ENCODE measurements at regions not wholly inside any gene's neighbourhood (a gene's known extent, or its start where the extent isn't known, plus 50 kb on each side); places are given as distances from the start of the nearest gene placed in this dataset.

GRCh38 chr14:81682134-81682533 lies 148.5 kb upstream of the SEL1L start:
- Mint-ChIP-seq H3K27ac (no peak overlapping the region), H3K4me3 (no peak overlapping the region), H3K4me1 (no peaks in the 10 kb centered on the region), H3K36me3 (ENCODE audit: low read depth) (no peaks in the 10 kb centered on the region), H3K27me3 (peaks cover 1% of the 10 kb centered on the region), H3K9me3 (peaks cover 2% of the 10 kb centered on the region)
- DNase-seq, result no peak
- intact Hi-C loops (cut with micrococcal nuclease), result no loop called here

- Mint-ChIP-seq H3K27me3 (peaks cover 1% of the 10 kb centered on the region), H3K27ac (no peak overlapping the region), H3K4me3 (no peak overlapping the region), H3K4me1 (no peaks in the 10 kb centered on the region), H3K36me3 (ENCODE audit: low read depth) (no peaks in the 10 kb centered on the region), H3K9me3 (peaks cover 2% of the 10 kb centered on the region)
- intact Hi-C loops (cut with micrococcal nuclease), result no loop called here
- no peak for DNase-seq
These were observed 149.0 kb upstream of the SEL1L start for GRCh38 chr14:81682701-81683100.

GRCh38 chr14:81684696-81685095 lies 151.0 kb upstream of the SEL1L start:
- H3K36me3 Mint-ChIP-seq (ENCODE audit: low read depth), result no peaks in the 10 kb centered on the region
- peaks cover under 1% of the 10 kb centered on the region for H3K27me3 Mint-ChIP-seq
- intact Hi-C loops (cut with micrococcal nuclease), result no loop called here
- peaks cover 2% of the 10 kb centered on the region for H3K9me3 Mint-ChIP-seq
- no peak overlapping the region for H3K4me3 Mint-ChIP-seq
- DNase-seq, result no peak
- no peak overlapping the region for H3K27ac Mint-ChIP-seq
- H3K4me1 Mint-ChIP-seq, result no peaks in the 10 kb centered on the region

- Mint-ChIP-seq H3K36me3 (ENCODE audit: low read depth) (no peaks in the 10 kb centered on the region), H3K27me3 (no peaks in the 10 kb centered on the region), H3K27ac (no peak overlapping the region), H3K4me1 (no peaks in the 10 kb centered on the region), H3K9me3 (peaks cover 2% of the 10 kb centered on the region), H3K4me3 (no peak overlapping the region)
- DNase-seq, result no peak
- intact Hi-C loops (cut with micrococcal nuclease), result no loop called here
These were observed 152.9 kb upstream of the SEL1L start for GRCh38 chr14:81686512-81686911.

GRCh38 chr14:81691931-81692330 lies 158.3 kb upstream of the SEL1L start:
- DNase-seq, result no peak
- H3K4me3 Mint-ChIP-seq, result no peak overlapping the region
- no peaks in the 10 kb centered on the region for H3K36me3 Mint-ChIP-seq (ENCODE audit: low read depth)
- no peaks in the 10 kb centered on the region for H3K4me1 Mint-ChIP-seq
- H3K27ac Mint-ChIP-seq, result no peak overlapping the region
- no peaks in the 10 kb centered on the region for H3K9me3 Mint-ChIP-seq
- no peaks in the 10 kb centered on the region for H3K27me3 Mint-ChIP-seq
- intact Hi-C loops (cut with micrococcal nuclease), result no loop called here

- intact Hi-C loops (cut with micrococcal nuclease), result no loop called here
- Mint-ChIP-seq H3K27me3 (no peaks in the 10 kb centered on the region), H3K4me3 (no peak overlapping the region), H3K36me3 (ENCODE audit: low read depth) (no peaks in the 10 kb centered on the region), H3K4me1 (no peaks in the 10 kb centered on the region), H3K27ac (no peak overlapping the region), H3K9me3 (no peaks in the 10 kb centered on the region)
- DNase-seq, result no peak
These were observed 160.8 kb upstream of the SEL1L start for GRCh38 chr14:81694419-81694818.

GRCh38 chr14:81709681-81710080 lies 176.0 kb upstream of the SEL1L start:
- Mint-ChIP-seq H3K36me3 (ENCODE audit: low read depth) (no peaks in the 10 kb centered on the region), H3K27me3 (no peaks in the 10 kb centered on the region), H3K9me3 (no peaks in the 10 kb centered on the region), H3K4me1 (no peaks in the 10 kb centered on the region), H3K4me3 (no peak overlapping the region), H3K27ac (no peak overlapping the region)
- no peak for DNase-seq
- intact Hi-C loops (cut with micrococcal nuclease), result no loop called here

GRCh38 chr14:81710232-81710845 lies 176.7 kb upstream of the SEL1L start:
- Mint-ChIP-seq H3K4me3 (no peak overlapping the region), H3K27ac (no peak overlapping the region), H3K36me3 (ENCODE audit: low read depth) (no peaks in the 10 kb centered on the region), H3K9me3 (no peaks in the 10 kb centered on the region), H3K4me1 (no peaks in the 10 kb centered on the region), H3K27me3 (no peaks in the 10 kb centered on the region)
- intact Hi-C loops (cut with micrococcal nuclease), result no loop called here
- peak; percentile 61 for DNase-seq

GRCh38 chr14:81715731-81716130 lies 182.1 kb upstream of the SEL1L start:
- H3K4me3 Mint-ChIP-seq, result no peak overlapping the region
- H3K9me3 Mint-ChIP-seq, result no peaks in the 10 kb centered on the region
- no peaks in the 10 kb centered on the region for H3K27me3 Mint-ChIP-seq
- intact Hi-C loops (cut with micrococcal nuclease), result no loop called here
- no peaks in the 10 kb centered on the region for H3K4me1 Mint-ChIP-seq
- H3K36me3 Mint-ChIP-seq (ENCODE audit: low read depth), result no peaks in the 10 kb centered on the region
- H3K27ac Mint-ChIP-seq, result no peak overlapping the region
- no peak for DNase-seq

- no peak for DNase-seq
- intact Hi-C loops (cut with micrococcal nuclease), result no loop called here
- Mint-ChIP-seq H3K4me3 (no peak overlapping the region), H3K27ac (no peak overlapping the region), H3K27me3 (no peaks in the 10 kb centered on the region), H3K36me3 (ENCODE audit: low read depth) (no peaks in the 10 kb centered on the region), H3K4me1 (no peaks in the 10 kb centered on the region), H3K9me3 (no peaks in the 10 kb centered on the region)
These were observed 183.3 kb upstream of the SEL1L start for GRCh38 chr14:81716953-81717352.

- no peak overlapping the region for H3K4me3 Mint-ChIP-seq
- H3K27me3 Mint-ChIP-seq, result no peaks in the 10 kb centered on the region
- no peak for DNase-seq
- H3K36me3 Mint-ChIP-seq (ENCODE audit: low read depth), result no peaks in the 10 kb centered on the region
- H3K27ac Mint-ChIP-seq, result no peak overlapping the region
- intact Hi-C loops (cut with micrococcal nuclease), result no loop called here
- H3K9me3 Mint-ChIP-seq, result no peaks in the 10 kb centered on the region
- H3K4me1 Mint-ChIP-seq, result no peaks in the 10 kb centered on the region
These were observed 190.3 kb upstream of the SEL1L start for GRCh38 chr14:81723956-81724355.

GRCh38 chr14:81727218-81727617 lies 193.6 kb upstream of the SEL1L start:
- H3K9me3 Mint-ChIP-seq, result no peaks in the 10 kb centered on the region
- DNase-seq, result no peak
- intact Hi-C loops (cut with micrococcal nuclease), result no loop called here
- no peak overlapping the region for H3K27ac Mint-ChIP-seq
- no peaks in the 10 kb centered on the region for H3K4me1 Mint-ChIP-seq
- H3K4me3 Mint-ChIP-seq, result no peak overlapping the region
- no peaks in the 10 kb centered on the region for H3K36me3 Mint-ChIP-seq (ENCODE audit: low read depth)
- H3K27me3 Mint-ChIP-seq, result no peaks in the 10 kb centered on the region

GRCh38 chr14:81728447-81728846 lies 194.8 kb upstream of the SEL1L start:
- intact Hi-C loops (cut with micrococcal nuclease), result no loop called here
- H3K4me3 Mint-ChIP-seq, result no peak overlapping the region

GRCh38 chr14:81729622-81730021 lies 196.0 kb upstream of the SEL1L start:
- no peaks in the 10 kb centered on the region for H3K36me3 Mint-ChIP-seq (ENCODE audit: low read depth)
- no peak overlapping the region for H3K27ac Mint-ChIP-seq
- DNase-seq, result no peak
- no peaks in the 10 kb centered on the region for H3K27me3 Mint-ChIP-seq
- no peaks in the 10 kb centered on the region for H3K9me3 Mint-ChIP-seq
- H3K4me3 Mint-ChIP-seq, result no peak overlapping the region
- intact Hi-C loops (cut with micrococcal nuclease), result no loop called here
- no peaks in the 10 kb centered on the region for H3K4me1 Mint-ChIP-seq

More at GRCh38 chr14:81728447-81728846, 194.8 kb upstream of the SEL1L start:
- no peak for DNase-seq
- H3K27me3 Mint-ChIP-seq, result no peaks in the 10 kb centered on the region
- no peaks in the 10 kb centered on the region for H3K4me1 Mint-ChIP-seq
- H3K36me3 Mint-ChIP-seq (ENCODE audit: low read depth), result no peaks in the 10 kb centered on the region
- no peak overlapping the region for H3K27ac Mint-ChIP-seq
- no peaks in the 10 kb centered on the region for H3K9me3 Mint-ChIP-seq

GRCh38 chr14:81737938-81738337 lies 204.3 kb upstream of the SEL1L start:
- no peak overlapping the region for H3K27ac Mint-ChIP-seq
- no peaks in the 10 kb centered on the region for H3K27me3 Mint-ChIP-seq
- no peaks in the 10 kb centered on the region for H3K9me3 Mint-ChIP-seq
- DNase-seq, result no peak
- intact Hi-C loops (cut with micrococcal nuclease), result no loop called here
- no peak overlapping the region for H3K4me3 Mint-ChIP-seq
- H3K36me3 Mint-ChIP-seq (ENCODE audit: low read depth), result no peaks in the 10 kb centered on the region
- H3K4me1 Mint-ChIP-seq, result no peaks in the 10 kb centered on the region
